HG03558 (cell line): ENCODE measurements at regions not wholly inside any gene's neighbourhood (a gene's known extent, or its start where the extent isn't known, plus 50 kb on each side); places are given as distances from the start of the nearest gene placed in this dataset.

Experiments
- ATAC-seq: cut with Tn5 transposase; IDR thresholded peaks from one replicate; pipeline ENCODE4 v1.9.1; 2021; ENCODE audit warnings: moderate number of reproducible peaks; ENCODE audit not compliant: unreplicated experiment; ENCODE audit errors: extremely low read depth

GRCh38 chr1:191851799-191852595 lies 306.3 kb upstream of the RGS18 start:
- ATAC-seq = no peak

- no peak for ATAC-seq
These were observed 305.4 kb upstream of the RGS18 start for GRCh38 chr1:191852907-191853306.

- no peak for ATAC-seq
These were observed 300.7 kb upstream of the RGS18 start for GRCh38 chr1:191857600-191857999.

GRCh38 chr1:191865479-191865878 lies 292.8 kb upstream of the RGS18 start:
- ATAC-seq = no peak

- ATAC-seq = no peak
These were observed 292.1 kb upstream of the RGS18 start for GRCh38 chr1:191866155-191866554.

GRCh38 chr1:191869790-191870312 lies 288.4 kb upstream of the RGS18 start:
- no peak for ATAC-seq

- ATAC-seq = no peak
These were observed 287.8 kb upstream of the RGS18 start for GRCh38 chr1:191870490-191870889.

GRCh38 chr1:191875994-191876393 lies 282.3 kb upstream of the RGS18 start:
- ATAC-seq = no peak

- ATAC-seq = no peak
These were observed 281.6 kb upstream of the RGS18 start for GRCh38 chr1:191876631-191877030.

GRCh38 chr1:191882870-191883269 lies 275.4 kb upstream of the RGS18 start:
- ATAC-seq = no peak

- ATAC-seq = no peak
These were observed 271.3 kb upstream of the RGS18 start for GRCh38 chr1:191886977-191887376.

GRCh38 chr1:191888996-191889622 lies 269.2 kb upstream of the RGS18 start:
- ATAC-seq = no peak

- ATAC-seq = no peak
These were observed 268.6 kb upstream of the RGS18 start for GRCh38 chr1:191889623-191890003.

GRCh38 chr1:191890433-191891088 lies 267.7 kb upstream of the RGS18 start:
- no peak for ATAC-seq

- ATAC-seq = no peak
These were observed 265.5 kb upstream of the RGS18 start for GRCh38 chr1:191892716-191893115.

GRCh38 chr1:191895049-191895448 lies 263.2 kb upstream of the RGS18 start:
- no peak for ATAC-seq

GRCh38 chr1:191895462-191896058 lies 262.7 kb upstream of the RGS18 start:
- ATAC-seq = no peak

GRCh38 chr1:191897134-191897533 lies 261.1 kb upstream of the RGS18 start:
- no peak for ATAC-seq

- ATAC-seq = no peak
These were observed 256.6 kb upstream of the RGS18 start for GRCh38 chr1:191901651-191902050.

GRCh38 chr1:191904991-191905390 lies 253.3 kb upstream of the RGS18 start:
- no peak for ATAC-seq

GRCh38 chr1:191905781-191906180 lies 252.5 kb upstream of the RGS18 start:
- ATAC-seq = no peak
